PFSK-1 (cell line): ENCODE measurements at regions not wholly inside any gene's neighbourhood (a gene's known extent, or its start where the extent isn't known, plus 50 kb on each side); places are given as distances from the start of the nearest gene placed in this dataset.

Source experiments
- FOXP2 ChIP-seq: optimal IDR thresholded peaks from 2 replicates; pipeline ENCODE3; 2011; ENCODE audit warnings: borderline replicate concordance, control low read depth, inconsistent platforms; ENCODE audit not compliant: insufficient read depth; ENCODE audit errors: extremely low read length, extremely low read depth
- POLR2AphosphoS5 ChIP-seq: IDR thresholded peaks from 2 replicates; pipeline ENCODE4 v1.6.1; 2012; ENCODE audit warnings: low read depth, mild to moderate bottlenecking, control low read depth, low read length, moderate library complexity
- REST ChIP-seq, 2 experiments: IDR thresholded peaks; 2 replicates each; pipeline versions ENCODE4 v1.6.1 to v1.8.0; 2011 to 2012; ENCODE audit warnings: low read depth in 2 of 2, low read length in 2 of 2, control low read depth in 1 of 2, inconsistent platforms in 1 of 2, mild to moderate bottlenecking in 1 of 2, moderate library complexity in 1 of 2; ENCODE audit not compliant: insufficient read depth in 1 of 2
- SIN3A ChIP-seq: IDR thresholded peaks from 2 replicates; pipeline ENCODE4 v1.6.1; 2012; ENCODE audit warnings: mild to moderate bottlenecking, low read length, moderate library complexity, borderline replicate concordance; ENCODE audit not compliant: insufficient read depth
- TAF1 ChIP-seq: IDR thresholded peaks from 2 replicates; pipeline ENCODE4 v1.6.1; 2012; ENCODE audit warnings: low read length, control low read depth, borderline replicate concordance; ENCODE audit not compliant: insufficient read depth

- TF ChIP-seq TAF1 (no peak), FOXP2 (no peak), POLR2AphosphoS5 (no peak), SIN3A (no peak), REST (IDR thresholded peaks at IDR 0.05; ENCODE audit: insufficient read depth in 1 of 2, low read depth in 2 of 2, low read length in 2 of 2) (no peak)
Measured at GRCh38 chrX:38898261-38898660, 97.0 kb downstream of the MID1IP1 start.

GRCh38 chrX:38899650-38900049 lies 98.4 kb downstream of the MID1IP1 start:
- TF ChIP-seq FOXP2 (no peak), TAF1 (no peak), REST (IDR thresholded peaks at IDR 0.05; ENCODE audit: insufficient read depth in 1 of 2, low read depth in 2 of 2, low read length in 2 of 2) (no peak), POLR2AphosphoS5 (no peak)

DNA sequence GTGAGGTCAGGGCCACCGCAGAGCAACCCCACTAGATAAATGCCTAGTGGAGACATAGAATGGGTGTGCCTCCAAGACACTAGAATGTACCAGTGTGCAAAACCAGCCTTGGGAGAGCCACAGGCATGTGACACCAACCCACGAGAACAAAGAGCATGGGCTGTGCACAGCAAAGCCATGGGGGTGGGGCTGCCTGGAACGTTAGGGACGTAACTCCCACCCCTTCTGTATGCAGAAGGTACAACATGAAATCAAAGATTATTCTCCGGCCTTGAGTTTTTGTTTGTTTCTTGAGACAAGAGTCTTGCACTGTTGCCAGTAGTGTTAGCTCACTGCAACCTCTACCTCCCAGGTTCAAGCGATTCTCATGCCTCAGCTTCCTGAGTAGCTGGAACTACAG lies 99.5 kb downstream of the MID1IP1 start:
- TF ChIP-seq TAF1, result no peak
- no peak for TF ChIP-seq POLR2AphosphoS5
- no peak for TF ChIP-seq SIN3A
- no peak for TF ChIP-seq REST (IDR thresholded peaks at IDR 0.05; ENCODE audit: insufficient read depth in 1 of 2, low read depth in 2 of 2, low read length in 2 of 2)
- no peak for TF ChIP-seq FOXP2

DNA sequence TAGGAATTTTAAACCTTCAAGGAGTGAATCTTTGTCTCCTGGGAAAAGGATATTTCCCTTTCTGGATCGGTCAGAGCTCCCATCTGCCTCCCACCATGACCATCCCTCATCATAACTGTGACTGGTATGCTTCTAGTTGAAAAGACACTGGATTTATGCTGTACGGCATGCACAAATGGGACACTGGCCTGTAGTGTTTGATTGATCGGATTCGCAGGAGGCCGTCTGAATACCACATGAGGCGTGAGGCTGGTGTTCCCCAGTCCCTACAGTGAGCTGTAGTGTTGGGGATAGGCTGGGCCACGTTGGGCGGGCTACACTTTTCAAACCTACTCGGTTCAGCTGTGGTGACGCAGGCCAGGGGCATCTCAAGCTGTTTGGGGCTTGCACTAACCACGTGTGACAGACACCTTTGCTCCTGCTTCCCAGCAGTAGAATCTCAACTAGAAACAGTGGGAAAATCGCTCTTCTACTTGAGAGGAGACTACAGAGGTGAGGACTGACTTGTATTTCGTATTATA lies 101.8 kb downstream of the MID1IP1 start:
- TF ChIP-seq SIN3A (no peak), FOXP2 (no peak), POLR2AphosphoS5 (no peak), TAF1 (no peak), REST (IDR thresholded peaks at IDR 0.05; ENCODE audit: insufficient read depth in 1 of 2, low read depth in 2 of 2, low read length in 2 of 2) (no peak)

- TF ChIP-seq SIN3A, result no peak
- no peak for TF ChIP-seq REST (IDR thresholded peaks at IDR 0.05; ENCODE audit: insufficient read depth in 1 of 2, low read depth in 2 of 2, low read length in 2 of 2)
- TF ChIP-seq FOXP2, result no peak
- no peak for TF ChIP-seq TAF1
- TF ChIP-seq POLR2AphosphoS5, result no peak
Measured at GRCh38 chrX:38916801-38917200, 115.5 kb downstream of the MID1IP1 start.
